T-helper 17 cell (primary cell): ENCODE measurements at regions not wholly inside any gene's neighbourhood (a gene's known extent, or its start where the extent isn't known, plus 50 kb on each side); places are given as distances from the start of the nearest gene placed in this dataset.

Source experiments
- ATAC-seq: fragments of 150-1000 bp; cut with Tn5 transposase; 2 replicates; pipeline ENCODE4 v1.10.0; 2021; ENCODE audit warnings: mild to moderate bottlenecking, moderate library complexity
- DNase-seq, 3 donors: peaks; one replicate each; pipeline versions ENCODE4 v3.0.0 to v3.0.0-alpha.2; 2020 to 2021
- H3K9me3 ChIP-seq: one replicate; pipeline ENCODE4 v1.7.0; 2013; ENCODE audit warnings: low read length, mild to moderate bottlenecking; ENCODE audit not compliant: control insufficient read depth, poor library complexity, severe bottlenecking
- H3K27ac Mint-ChIP-seq: one replicate; pipeline ENCODE4 v1.8.0; 2022; ENCODE audit warnings: mild to moderate bottlenecking, moderate library complexity, mixed read lengths
- H3K27me3 Mint-ChIP-seq: one replicate; pipeline ENCODE4 v1.8.0; 2022; ENCODE audit warnings: mixed read lengths
- H3K36me3 Mint-ChIP-seq: one replicate; pipeline ENCODE4 v1.8.0; 2022; ENCODE audit warnings: low read depth, mixed read lengths
- H3K4me1 Mint-ChIP-seq: one replicate; pipeline ENCODE4 v1.8.0; 2022; ENCODE audit warnings: mild to moderate bottlenecking, mixed read lengths
- H3K4me3 Mint-ChIP-seq: one replicate; pipeline ENCODE4 v1.8.0; 2022; ENCODE audit warnings: mild to moderate bottlenecking, moderate library complexity, mixed read lengths

- peaks cover 15% of the 10 kb centered on the region for H3K27me3 Mint-ChIP-seq
- ATAC-seq (no peak), DNase-seq (no peak)
- no peaks in the 10 kb centered on the region for H3K9me3 ChIP-seq
- no peak overlapping the region for H3K27ac Mint-ChIP-seq
- no peaks in the 10 kb centered on the region for H3K36me3 Mint-ChIP-seq
- H3K4me1 Mint-ChIP-seq, result no peaks in the 10 kb centered on the region
- no peak overlapping the region for H3K4me3 Mint-ChIP-seq
Measured at GRCh38 chr17:34874478-34874877, 86.8 kb downstream of the CCT6B start.

DNA sequence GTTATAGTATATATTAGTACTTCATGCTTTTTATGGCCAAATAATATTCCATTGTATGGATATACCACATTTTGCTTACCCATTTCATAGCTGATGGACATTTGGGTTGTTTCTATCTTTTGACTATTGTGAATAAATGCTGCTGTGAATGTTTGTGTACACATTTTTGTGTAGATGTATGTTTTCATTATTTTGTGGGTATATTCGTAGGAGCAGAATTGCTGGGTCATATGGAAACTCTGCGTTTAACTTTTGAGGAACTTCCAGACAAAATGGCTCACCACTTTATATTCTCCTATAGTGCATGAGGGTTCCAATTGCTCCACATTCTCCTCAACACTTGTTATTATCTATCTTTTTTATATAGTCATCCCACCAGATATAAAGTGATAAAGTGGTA is 88.6 kb downstream of the CCT6B start:
- DNase-seq (no peak), ATAC-seq (no peak)
- Mint-ChIP-seq H3K4me1 (no peaks in the 10 kb centered on the region), H3K27ac (no peak overlapping the region), H3K4me3 (no peak overlapping the region), H3K27me3 (peaks cover under 1% of the 10 kb centered on the region), H3K36me3 (no peaks in the 10 kb centered on the region)
- no peaks in the 10 kb centered on the region for H3K9me3 ChIP-seq

DNA sequence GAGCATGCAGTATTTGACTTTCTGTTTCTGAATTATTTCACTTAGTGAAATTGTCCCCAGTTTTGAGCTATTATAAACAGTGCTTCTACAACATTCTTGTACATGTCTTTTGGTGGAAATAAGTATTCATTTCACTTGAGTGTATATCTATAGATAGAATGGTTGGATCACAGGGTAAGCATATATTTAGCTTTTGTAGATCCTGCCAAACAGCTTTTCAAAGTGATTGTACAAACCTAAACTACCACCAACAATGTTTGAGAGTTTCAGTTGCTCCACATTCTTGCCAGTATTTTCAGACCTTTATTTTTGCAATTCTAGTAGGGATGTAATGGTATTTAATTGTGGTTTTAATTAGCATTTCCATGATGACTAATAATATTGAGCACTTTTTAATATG is 91.6 kb downstream of the CCT6B start:
- Mint-ChIP-seq H3K36me3 (no peaks in the 10 kb centered on the region), H3K27me3 (no peaks in the 10 kb centered on the region), H3K4me1 (peaks cover 2% of the 10 kb centered on the region), H3K27ac (no peak overlapping the region), H3K4me3 (no peak overlapping the region)
- no peak for DNase-seq
- ATAC-seq, result no peak
- H3K9me3 ChIP-seq, result no peaks in the 10 kb centered on the region

- Mint-ChIP-seq H3K27me3 (peaks cover 8% of the 10 kb centered on the region), H3K4me3 (no peak overlapping the region), H3K36me3 (no peaks in the 10 kb centered on the region), H3K4me1 (peaks cover 4% of the 10 kb centered on the region), H3K27ac (no peak overlapping the region)
- no peak for ATAC-seq
- DNase-seq, result no peak
- H3K9me3 ChIP-seq, result no peaks in the 10 kb centered on the region
Measured at GRCh38 chr17:34865716-34866115, 95.5 kb downstream of the CCT6B start.

- DNase-seq (no peak), ATAC-seq (no peak)
- no peak overlapping the region for H3K4me3 Mint-ChIP-seq
- H3K9me3 ChIP-seq, result no peaks in the 10 kb centered on the region
- H3K27me3 Mint-ChIP-seq, result peaks cover 34% of the 10 kb centered on the region
- peaks cover 2% of the 10 kb centered on the region for H3K36me3 Mint-ChIP-seq
- no peak overlapping the region for H3K27ac Mint-ChIP-seq
- peaks cover 9% of the 10 kb centered on the region for H3K4me1 Mint-ChIP-seq
Measured at GRCh38 chr17:34862384-34862783, 98.9 kb downstream of the CCT6B start.

DNA sequence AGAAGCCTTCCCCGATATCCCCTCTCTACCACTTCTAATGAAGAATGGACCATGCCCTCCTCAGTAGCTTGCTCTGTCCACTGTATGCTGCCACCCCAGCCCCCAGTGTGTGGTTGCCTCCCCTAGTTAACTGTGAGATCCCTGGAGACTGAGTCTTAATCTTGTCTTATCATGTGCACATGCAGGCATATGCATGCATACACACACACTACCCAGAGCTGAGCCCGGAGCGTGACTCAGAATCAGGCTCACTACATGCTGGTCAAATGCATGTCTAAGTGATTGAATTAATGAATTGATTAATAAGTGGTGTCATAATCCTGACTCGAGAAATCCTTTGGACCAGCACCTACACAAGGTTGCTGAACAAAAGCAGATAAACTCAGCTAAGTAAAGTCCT is 99.4 kb downstream of the CCT6B start:
- ATAC-seq (no peak), DNase-seq (no peak)
- Mint-ChIP-seq H3K36me3 (peaks cover 2% of the 10 kb centered on the region), H3K4me3 (no peak overlapping the region), H3K27ac (no peak overlapping the region), H3K27me3 (peaks cover 39% of the 10 kb centered on the region), H3K4me1 (peaks cover 9% of the 10 kb centered on the region)
- H3K9me3 ChIP-seq, result no peaks in the 10 kb centered on the region

DNA sequence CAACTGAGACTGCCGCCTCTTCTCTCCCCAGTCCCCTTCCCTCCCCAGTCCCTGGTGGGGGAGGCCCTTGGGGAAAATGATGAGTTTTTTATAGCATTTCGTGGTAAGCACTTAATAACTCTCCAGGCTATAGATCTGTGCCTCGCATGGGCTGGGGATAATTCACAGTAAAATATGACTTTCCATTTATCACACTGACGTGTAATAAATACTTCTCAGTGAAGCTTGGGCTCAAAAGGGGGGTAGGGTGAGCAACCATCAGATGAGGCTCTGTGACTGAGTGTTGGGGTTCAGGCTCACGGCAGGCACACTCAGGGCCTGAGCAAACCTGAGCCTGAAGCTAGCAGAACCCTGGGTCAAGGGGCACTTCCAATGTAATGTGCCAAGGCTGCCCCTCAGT is 101.6 kb downstream of the CCT6B start:
- peaks cover 7% of the 10 kb centered on the region for H3K4me1 Mint-ChIP-seq
- H3K9me3 ChIP-seq, result no peaks in the 10 kb centered on the region
- no peak overlapping the region for H3K27ac Mint-ChIP-seq
- no peak for DNase-seq
- no peak overlapping the region for H3K4me3 Mint-ChIP-seq
- ATAC-seq, result no peak
- H3K36me3 Mint-ChIP-seq, result peaks cover 2% of the 10 kb centered on the region
- H3K27me3 Mint-ChIP-seq, result peaks cover 50% of the 10 kb centered on the region

GRCh38 chr17:34858591-34859565 is 102.4 kb downstream of the CCT6B start:
- DNase-seq, result no peak
- peaks cover 7% of the 10 kb centered on the region for H3K4me1 Mint-ChIP-seq
- H3K4me3 Mint-ChIP-seq, result no peak overlapping the region
- no peaks in the 10 kb centered on the region for H3K9me3 ChIP-seq
- H3K27ac Mint-ChIP-seq, result no peak overlapping the region
- ATAC-seq, result no peak
- peaks cover 2% of the 10 kb centered on the region for H3K36me3 Mint-ChIP-seq
- peaks cover 52% of the 10 kb centered on the region for H3K27me3 Mint-ChIP-seq

- Mint-ChIP-seq H3K4me1 (peaks cover 4% of the 10 kb centered on the region), H3K4me3 (no peak overlapping the region), H3K36me3 (peaks cover under 1% of the 10 kb centered on the region), H3K27ac (no peak overlapping the region), H3K27me3 (peaks cover 33% of the 10 kb centered on the region)
- ATAC-seq, result no peak
- H3K9me3 ChIP-seq, result no peaks in the 10 kb centered on the region
- DNase-seq, result no peak
Measured at GRCh38 chr17:34853924-34854323, 107.3 kb downstream of the CCT6B start.

- H3K4me1 Mint-ChIP-seq, result peaks cover 6% of the 10 kb centered on the region
- DNase-seq (no peak), ATAC-seq (no peak)
- H3K36me3 Mint-ChIP-seq, result no peaks in the 10 kb centered on the region
- H3K9me3 ChIP-seq, result no peaks in the 10 kb centered on the region
- H3K4me3 Mint-ChIP-seq, result no peak overlapping the region
- H3K27me3 Mint-ChIP-seq, result peaks cover 24% of the 10 kb centered on the region
- H3K27ac Mint-ChIP-seq, result no peak overlapping the region
Measured at GRCh38 chr17:34852614-34853013, 108.6 kb downstream of the CCT6B start.

- peaks cover 9% of the 10 kb centered on the region for H3K4me1 Mint-ChIP-seq
- H3K27ac Mint-ChIP-seq, result no peak overlapping the region
- peaks cover 19% of the 10 kb centered on the region for H3K27me3 Mint-ChIP-seq
- DNase-seq, result no peak
- H3K4me3 Mint-ChIP-seq, result no peak overlapping the region
- no peaks in the 10 kb centered on the region for H3K36me3 Mint-ChIP-seq
- no peak for ATAC-seq
- H3K9me3 ChIP-seq, result no peaks in the 10 kb centered on the region
Measured at GRCh38 chr17:34851961-34852540, 109.2 kb downstream of the CCT6B start.

DNA sequence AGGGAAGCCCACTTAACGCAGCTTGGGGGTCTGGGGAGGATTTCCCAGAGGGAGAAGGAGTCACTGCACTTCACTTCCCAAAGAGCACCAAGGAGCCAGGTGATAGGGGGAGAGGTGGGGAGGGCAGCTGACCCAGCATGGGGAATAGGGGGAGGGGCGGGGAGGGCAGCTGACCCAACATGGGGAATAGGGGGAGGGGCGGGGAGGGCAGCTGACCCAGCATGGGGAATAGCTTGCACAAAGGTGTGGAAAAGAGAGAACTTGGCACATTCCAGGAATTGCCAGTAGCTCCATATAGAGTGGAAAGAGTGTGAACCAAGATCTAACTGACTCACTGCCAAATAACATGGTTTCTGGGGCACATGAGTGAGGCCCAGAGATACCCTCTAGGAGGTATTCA is 110.3 kb downstream of the CCT6B start:
- Mint-ChIP-seq H3K36me3 (no peaks in the 10 kb centered on the region), H3K27ac (no peak overlapping the region), H3K4me1 (peaks cover 11% of the 10 kb centered on the region), H3K4me3 (no peak overlapping the region), H3K27me3 (peaks cover 18% of the 10 kb centered on the region)
- DNase-seq (no peak), ATAC-seq (no peak)
- H3K9me3 ChIP-seq, result no peaks in the 10 kb centered on the region

- H3K27ac Mint-ChIP-seq, result no peak overlapping the region
- DNase-seq (no peak), ATAC-seq (no peak)
- H3K36me3 Mint-ChIP-seq, result no peaks in the 10 kb centered on the region
- H3K4me1 Mint-ChIP-seq, result peaks cover 14% of the 10 kb centered on the region
- H3K9me3 ChIP-seq, result no peaks in the 10 kb centered on the region
- H3K4me3 Mint-ChIP-seq, result no peak overlapping the region
- H3K27me3 Mint-ChIP-seq, result peaks cover 18% of the 10 kb centered on the region
Measured at GRCh38 chr17:34850023-34850422, 111.2 kb downstream of the CCT6B start.

DNA sequence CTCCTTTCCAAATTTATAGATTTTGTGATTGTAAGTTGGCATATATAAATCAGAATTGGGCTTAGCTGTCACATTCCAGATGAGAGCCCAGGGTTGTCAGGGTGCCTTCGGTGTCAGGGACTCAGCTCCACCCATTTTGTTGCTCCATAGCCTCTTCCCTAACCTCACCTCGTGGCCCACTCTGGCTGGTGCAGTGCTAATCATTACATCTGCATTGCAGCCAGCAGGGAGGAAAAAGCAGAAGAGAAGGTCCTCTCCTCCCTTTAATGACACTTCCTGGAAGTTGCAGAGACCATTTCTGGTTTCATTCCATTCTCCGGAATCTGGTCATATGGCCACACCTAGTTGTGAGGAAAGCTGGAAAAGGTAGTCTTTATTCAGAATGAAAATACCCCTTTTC is 113.3 kb downstream of the CCT6B start:
- peaks cover 10% of the 10 kb centered on the region for H3K27me3 Mint-ChIP-seq
- ATAC-seq (no peak), DNase-seq (no peak)
- H3K36me3 Mint-ChIP-seq, result no peaks in the 10 kb centered on the region
- H3K9me3 ChIP-seq, result no peaks in the 10 kb centered on the region
- peaks cover 12% of the 10 kb centered on the region for H3K4me1 Mint-ChIP-seq
- H3K4me3 Mint-ChIP-seq, result no peak overlapping the region
- H3K27ac Mint-ChIP-seq, result peak overlapping the region; percentile 35
